GM21423 (cell line): ENCODE measurements at regions not wholly inside any gene's neighbourhood (a gene's known extent, or its start where the extent isn't known, plus 50 kb on each side); places are given as distances from the start of the nearest gene placed in this dataset.

Source experiments
- ATAC-seq: cut with Tn5 transposase; IDR thresholded peaks from one replicate; pipeline ENCODE4 v1.9.1; 2021; ENCODE audit warnings: mild to moderate bottlenecking, moderate library complexity; ENCODE audit not compliant: unreplicated experiment

- ATAC-seq: no peak
Observed at GRCh38 chr5:68953875-68954617, 139.8 kb upstream of the SLC30A5 start.

- no peak for ATAC-seq
Observed at GRCh38 chr5:68954618-68954910, 139.2 kb upstream of the SLC30A5 start.

GRCh38 chr5:68957591-68957990 is 136.2 kb upstream of the SLC30A5 start:
- ATAC-seq: no peak

- ATAC-seq: no peak
Observed at GRCh38 chr5:68958428-68958827, 135.4 kb upstream of the SLC30A5 start.

GRCh38 chr5:68960456-68960855 is 133.4 kb upstream of the SLC30A5 start:
- ATAC-seq: no peak

GRCh38 chr5:68960961-68961360 is 132.9 kb upstream of the SLC30A5 start:
- no peak for ATAC-seq

GRCh38 chr5:68961762-68962161 is 132.1 kb upstream of the SLC30A5 start:
- ATAC-seq: no peak

GRCh38 chr5:68962757-68963484 is 130.9 kb upstream of the SLC30A5 start:
- no peak for ATAC-seq

- no peak for ATAC-seq
Observed at GRCh38 chr5:68964679-68965078, 129.1 kb upstream of the SLC30A5 start.

- no peak for ATAC-seq
Observed at GRCh38 chr5:68965926-68966325, 127.9 kb upstream of the SLC30A5 start.

GRCh38 chr5:68966596-68966995 is 127.2 kb upstream of the SLC30A5 start:
- no peak for ATAC-seq

- ATAC-seq: no peak
Observed at GRCh38 chr5:68968429-68968828, 125.4 kb upstream of the SLC30A5 start.

GRCh38 chr5:68970617-68971016 is 123.2 kb upstream of the SLC30A5 start:
- no peak for ATAC-seq

GRCh38 chr5:68973696-68974095 is 120.1 kb upstream of the SLC30A5 start:
- no peak for ATAC-seq

- ATAC-seq: no peak
Observed at GRCh38 chr5:68983043-68983442, 110.8 kb upstream of the SLC30A5 start.

- ATAC-seq: no peak
Observed at GRCh38 chr5:68983959-68984358, 109.9 kb upstream of the SLC30A5 start.

- no peak for ATAC-seq
Observed at GRCh38 chr5:68991279-68992084, 102.3 kb upstream of the SLC30A5 start.

- no peak for ATAC-seq
Observed at GRCh38 chr5:68994645-68995044, 99.2 kb upstream of the SLC30A5 start.

GRCh38 chr5:68995845-68996545 is 97.8 kb upstream of the SLC30A5 start:
- no peak for ATAC-seq

- ATAC-seq: no peak
Observed at GRCh38 chr5:68999181-68999580, 94.6 kb upstream of the SLC30A5 start.

- no peak for ATAC-seq
Observed at GRCh38 chr5:69000216-69000919, 93.4 kb upstream of the SLC30A5 start.
